ENCODE measurements at regions not wholly inside any gene's neighbourhood (a gene's known extent, or its start where the extent isn't known, plus 50 kb on each side); places are given as distances from the start of the nearest gene placed in this dataset.

DNA sequence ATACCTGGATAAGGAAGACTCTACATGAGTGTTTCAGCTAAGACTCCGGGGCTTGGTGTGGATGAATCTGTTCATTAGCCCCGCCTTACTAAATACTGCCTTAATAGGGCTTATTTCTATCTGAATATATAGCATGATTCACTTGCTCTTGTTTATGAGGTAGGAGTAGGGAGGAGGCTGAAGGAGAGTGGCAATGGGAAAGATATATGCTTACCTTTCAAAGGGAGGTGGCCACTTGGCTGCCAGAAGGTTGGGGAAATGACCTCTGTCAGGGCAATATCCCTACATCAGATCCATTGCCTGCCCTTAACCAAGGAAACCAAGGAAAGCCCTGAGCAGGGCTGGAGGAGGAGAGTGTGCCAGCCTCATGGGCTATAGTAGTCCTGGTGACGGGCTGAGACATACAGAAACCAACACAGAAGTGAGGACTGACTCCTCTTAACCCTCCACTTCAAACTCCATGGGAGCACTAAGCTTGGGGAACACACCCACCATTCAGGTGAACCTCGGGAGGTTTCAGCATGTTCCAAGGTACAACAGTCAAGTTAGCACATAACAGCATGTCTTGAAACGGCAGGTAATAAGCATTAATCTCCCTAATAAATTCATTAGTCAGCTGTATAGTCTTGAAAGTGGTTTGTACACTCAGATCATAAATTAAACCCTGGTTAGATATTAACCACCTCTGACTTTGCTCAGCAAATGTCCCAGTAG, 80.1 kb downstream of the EOMES start:
- TF ChIP-seq CTCF (IDR thresholded peaks at IDR 0.05; ENCODE audit: extremely low read depth in 1 of 2, insufficient read depth in 1 of 2, low read depth in 1 of 2, low read length in 2 of 2) (no peak), POLR2AphosphoS5 (IDR thresholded peaks at IDR 0.05; ENCODE audit: insufficient read depth, low read depth, low read length) (no peak)
- TF ChIP-seq, protein P1, sequence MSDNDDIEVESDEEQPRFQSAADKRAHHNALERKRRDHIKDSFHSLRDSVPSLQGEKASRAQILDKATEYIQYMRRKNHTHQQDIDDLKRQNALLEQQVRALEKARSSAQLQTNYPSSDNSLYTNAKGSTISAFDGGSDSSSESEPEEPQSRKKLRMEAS (IDR thresholded peaks at IDR 0.05; ENCODE audit: insufficient read depth, insufficient read length): no peak

All from endothelial cell of umbilical vein (primary cell).